ENCODE measurements at regions not wholly inside any gene's neighbourhood (a gene's known extent, or its start where the extent isn't known, plus 50 kb on each side); places are given as distances from the start of the nearest gene placed in this dataset.
"Not testable (repeated sequence)": the region's sequence is repeated elsewhere in the genome, so short reads cannot be mapped to it uniquely, and the experiment has no call there.

GRCh38 chr7:32645255-32645654, 150.0 kb downstream of the AVL9 start:
- DNase-seq, result not testable (repeated sequence)

- no peak for DNase-seq
Observed at GRCh38 chr7:32643194-32643593, 147.9 kb downstream of the AVL9 start.

- no peak for DNase-seq
Observed at GRCh38 chr7:32639122-32639521, 143.8 kb downstream of the AVL9 start.

- not testable (repeated sequence) for DNase-seq
Observed at GRCh38 chr7:32638479-32639121, 143.3 kb downstream of the AVL9 start.
